ENCODE measurements at regions not wholly inside any gene's neighbourhood (a gene's known extent, or its start where the extent isn't known, plus 50 kb on each side); places are given as distances from the start of the nearest gene placed in this dataset.
"Not testable (repeated sequence)": the region's sequence is repeated elsewhere in the genome, so short reads cannot be mapped to it uniquely, and the experiment has no call there.

DNA sequence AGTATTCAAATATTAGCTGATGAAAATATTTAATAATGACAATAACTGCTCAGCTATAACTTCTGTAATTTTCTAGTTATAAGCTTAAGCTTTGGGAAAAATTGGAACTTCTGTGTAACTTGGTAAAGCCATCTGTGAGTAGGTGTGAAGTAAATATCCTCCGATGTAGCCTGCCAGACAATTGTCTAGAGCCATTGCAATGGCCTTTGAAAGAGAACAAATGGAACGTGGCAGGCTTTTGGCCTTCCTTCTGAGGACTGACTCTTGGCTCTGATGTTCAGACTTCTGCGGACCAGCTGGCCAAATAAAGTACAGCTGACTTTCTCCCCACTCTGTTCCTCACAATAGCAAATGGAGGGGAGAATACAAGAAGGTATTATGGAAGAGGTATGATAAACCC is 203.4 kb upstream of the NMUR2 start:
- DNase-seq: no peak

DNA sequence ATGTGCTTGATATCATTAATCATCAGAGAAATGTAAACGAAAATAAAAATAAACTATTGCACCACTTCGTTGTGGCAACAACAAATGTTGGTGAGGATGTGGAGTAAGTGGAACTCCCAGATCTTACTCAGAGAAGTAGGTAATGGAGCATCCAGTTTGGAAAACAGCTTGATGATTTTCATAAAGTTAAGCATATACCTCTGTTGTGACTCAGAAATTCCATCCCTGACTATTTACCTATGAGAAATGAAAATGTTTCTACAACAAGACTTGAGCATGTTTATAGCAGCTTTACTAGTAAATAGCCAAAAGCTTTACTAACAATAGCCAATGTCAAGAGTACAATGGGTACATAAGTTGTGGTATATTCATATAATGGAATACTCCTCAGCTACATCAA is 214.7 kb upstream of the NMUR2 start:
- no peak for DNase-seq

DNA sequence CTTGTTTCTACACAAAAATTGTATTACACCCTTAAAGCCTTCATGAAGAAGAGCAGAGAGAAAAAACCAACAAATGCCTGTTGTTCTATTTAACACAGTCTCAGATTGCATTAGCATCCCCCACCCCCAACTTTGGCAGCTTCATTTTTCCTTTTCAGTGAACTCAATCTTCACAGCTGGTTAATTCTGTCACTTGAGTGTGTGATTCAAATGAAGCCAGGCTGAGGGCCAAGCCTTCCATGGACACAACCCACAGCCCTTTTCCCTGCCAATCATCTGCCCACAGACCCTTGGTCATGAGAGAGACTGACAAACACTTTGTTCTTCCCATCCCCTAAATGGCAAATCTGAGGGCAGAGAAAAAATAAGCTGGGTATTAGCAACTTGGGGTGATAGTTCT is 217.5 kb upstream of the NMUR2 start:
- DNase-seq: no peak

DNA sequence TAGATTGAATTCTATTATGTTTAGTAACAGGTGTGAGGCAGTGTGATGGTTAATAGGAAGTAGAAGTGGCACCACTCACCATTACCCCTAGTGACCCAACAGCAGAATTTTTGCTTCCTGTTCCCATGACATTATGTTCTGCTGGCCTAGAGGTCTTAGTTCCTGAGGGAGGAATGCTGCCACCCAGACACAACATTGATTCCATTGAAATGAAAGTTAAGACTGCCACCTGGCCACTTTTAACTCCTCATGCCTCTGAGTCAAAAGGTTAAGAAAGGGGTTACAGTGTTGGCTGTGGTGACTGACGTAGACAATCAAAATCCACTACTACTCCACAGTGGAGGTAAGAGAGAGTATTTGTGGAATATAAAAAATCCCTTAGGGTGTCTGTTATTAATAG is 218.9 kb upstream of the NMUR2 start:
- DNase-seq: no peak

DNA sequence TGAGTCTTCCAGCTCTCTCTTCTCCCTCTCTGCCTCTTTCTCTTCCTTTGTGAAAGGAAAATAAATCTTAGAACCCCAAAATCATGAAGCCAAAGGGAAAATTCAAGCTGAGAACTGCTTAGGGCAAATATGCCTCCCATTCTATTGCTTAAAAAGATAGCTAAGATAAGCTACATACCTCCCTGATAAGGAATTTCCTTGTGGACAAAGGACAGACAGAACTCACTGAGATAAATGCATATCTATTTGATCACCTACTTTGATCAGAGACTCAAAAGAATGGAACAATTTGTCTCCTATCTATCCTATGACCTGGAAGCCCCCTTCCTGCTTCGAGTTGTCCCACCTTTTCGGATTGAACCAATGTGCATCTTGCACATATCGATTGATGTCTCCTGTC is 220.6 kb upstream of the NMUR2 start:
- no peak for DNase-seq

DNA sequence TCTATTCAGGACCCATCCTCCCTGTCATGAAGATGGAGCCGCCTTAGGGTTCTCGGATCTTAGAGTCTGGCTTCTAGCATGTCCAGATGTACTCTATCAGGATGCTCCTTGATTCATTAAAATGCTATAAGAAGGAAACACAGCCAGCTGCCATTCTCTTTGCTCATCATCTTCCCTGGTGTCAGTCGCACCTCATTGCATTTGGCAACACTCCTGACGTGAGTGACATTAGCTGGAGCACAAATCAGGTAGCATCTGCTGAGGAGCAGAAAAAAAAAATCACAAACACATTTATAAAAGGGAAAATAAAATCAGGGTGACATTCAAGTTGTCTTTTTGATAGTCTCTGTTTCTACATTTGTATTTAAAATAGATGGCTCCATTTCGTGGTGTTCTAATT is 226.1 kb upstream of the NMUR2 start:
- no peak for DNase-seq

DNA sequence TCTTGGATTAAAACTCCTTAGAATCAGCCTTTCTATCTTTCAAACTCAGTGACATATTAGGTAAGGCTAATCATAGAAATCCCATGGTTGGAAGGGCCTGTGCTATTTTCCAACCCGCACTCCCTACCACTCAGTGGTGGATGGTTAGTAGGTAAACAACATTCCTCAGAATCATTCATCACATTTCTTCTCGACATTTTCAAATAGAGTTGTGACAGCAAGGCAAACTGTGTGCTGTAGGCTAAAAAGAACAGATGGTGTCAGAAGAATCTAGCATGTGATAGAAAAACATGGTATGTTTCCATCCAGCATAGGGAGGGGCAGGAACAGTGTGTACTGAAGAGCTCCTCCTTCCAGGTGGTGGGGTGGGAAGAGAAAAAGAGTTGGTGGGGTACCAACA is 227.3 kb upstream of the NMUR2 start:
- no peak for DNase-seq

DNA sequence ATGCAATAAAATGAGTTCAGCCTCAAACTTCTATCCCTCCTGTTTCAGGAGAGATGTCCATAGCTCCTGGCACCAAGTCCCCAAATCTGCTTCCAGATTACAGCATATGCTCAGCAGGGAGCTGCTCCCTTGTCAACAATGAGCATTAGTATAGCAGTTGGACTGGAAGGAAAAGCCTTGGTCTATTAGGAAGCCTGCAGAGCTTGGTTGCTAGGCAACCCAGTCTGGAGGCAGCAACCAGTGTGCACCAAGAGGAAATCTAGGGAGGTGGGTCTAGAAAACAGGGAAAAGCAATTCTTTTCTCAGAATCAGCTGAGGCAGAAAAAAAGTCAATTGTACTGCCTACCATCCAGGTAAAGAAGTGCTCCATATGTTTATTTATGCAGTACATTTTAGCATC is 229.5 kb upstream of the NMUR2 start:
- DNase-seq: no peak

DNA sequence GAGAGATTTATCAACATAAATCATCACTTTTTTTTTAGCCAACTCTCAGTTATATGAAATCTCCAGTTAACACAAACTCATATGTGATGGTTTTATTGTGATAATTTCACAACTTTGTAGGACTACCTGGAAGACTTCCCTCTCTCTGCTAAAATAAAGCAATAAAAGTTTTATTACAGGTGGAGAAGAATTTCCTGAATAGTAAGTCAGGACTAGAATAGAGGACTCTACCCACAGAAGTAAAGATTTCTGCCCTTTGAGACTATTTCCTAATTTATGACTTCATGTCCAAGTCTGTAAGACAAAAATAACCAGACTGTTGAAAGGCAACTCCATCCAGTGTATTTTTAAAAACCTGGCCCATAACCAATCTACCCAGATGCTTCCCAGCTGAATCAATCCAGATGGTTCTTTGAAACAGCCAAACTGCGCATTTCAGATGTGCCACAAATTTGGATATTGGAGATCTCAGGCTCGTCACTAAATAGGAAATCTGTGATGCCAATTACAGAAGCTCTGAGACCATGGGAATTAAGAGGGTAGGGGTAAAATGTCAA is 234.0 kb upstream of the NMUR2 start:
- DNase-seq: no peak

DNA sequence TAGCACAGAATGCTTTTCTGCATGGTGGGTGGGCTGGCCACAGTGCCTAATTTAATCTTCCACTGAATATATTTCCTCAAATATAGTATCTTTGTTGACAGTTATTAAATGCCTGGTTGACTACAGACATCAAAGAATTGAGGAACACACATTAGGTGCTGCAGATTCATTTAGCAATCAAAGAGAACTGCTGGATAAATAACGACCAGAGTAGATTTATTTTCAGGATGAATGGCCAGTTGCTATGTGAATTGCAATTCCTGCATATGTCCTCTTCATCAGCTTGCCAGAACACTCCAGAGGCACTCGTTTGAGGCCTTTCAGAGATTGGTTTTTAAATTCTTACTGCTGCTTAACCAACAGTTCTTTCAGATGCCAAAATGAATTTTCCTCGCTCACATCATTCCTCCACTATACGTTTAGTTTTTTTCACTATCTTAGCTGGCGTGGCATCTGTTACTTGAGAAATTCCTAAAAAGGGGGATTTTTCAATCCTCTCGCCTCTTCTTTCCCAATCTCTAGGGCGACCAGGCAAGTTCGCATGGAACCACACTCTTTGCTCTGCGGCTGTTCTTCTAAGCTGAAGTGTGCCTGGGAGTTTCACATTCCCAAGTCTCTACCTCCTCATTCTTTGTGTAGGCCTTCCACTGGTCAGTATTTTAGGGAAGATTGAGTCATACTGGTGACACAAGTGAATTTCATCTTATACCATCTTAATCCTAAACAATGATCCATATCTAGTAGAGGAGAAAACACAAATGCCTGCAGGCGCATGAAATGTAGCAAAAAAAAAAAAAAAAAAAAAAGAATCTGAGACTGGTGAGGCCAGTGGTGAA is 237.1 kb upstream of the NMUR2 start:
- DNase-seq: no peak

DNA sequence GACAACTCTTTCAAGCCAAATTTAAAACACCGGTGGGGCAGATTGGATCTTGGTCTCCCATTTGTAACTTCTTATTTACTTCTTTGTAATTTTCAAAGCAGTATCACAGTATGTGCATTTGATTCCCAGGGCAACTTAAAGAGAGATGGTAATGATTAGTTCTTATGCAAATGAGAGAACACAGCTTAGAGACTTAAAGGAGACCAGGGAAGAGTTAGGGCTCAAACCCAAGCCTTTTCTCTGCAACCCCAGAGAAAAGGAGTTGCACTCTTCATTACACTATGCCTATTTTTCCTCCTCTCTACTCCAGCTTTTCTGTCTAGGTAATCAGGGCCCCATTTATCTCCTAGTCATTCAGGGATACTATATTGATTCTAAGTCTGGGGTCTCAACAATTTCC is 237.8 kb upstream of the NMUR2 start:
- DNase-seq: no peak

DNA sequence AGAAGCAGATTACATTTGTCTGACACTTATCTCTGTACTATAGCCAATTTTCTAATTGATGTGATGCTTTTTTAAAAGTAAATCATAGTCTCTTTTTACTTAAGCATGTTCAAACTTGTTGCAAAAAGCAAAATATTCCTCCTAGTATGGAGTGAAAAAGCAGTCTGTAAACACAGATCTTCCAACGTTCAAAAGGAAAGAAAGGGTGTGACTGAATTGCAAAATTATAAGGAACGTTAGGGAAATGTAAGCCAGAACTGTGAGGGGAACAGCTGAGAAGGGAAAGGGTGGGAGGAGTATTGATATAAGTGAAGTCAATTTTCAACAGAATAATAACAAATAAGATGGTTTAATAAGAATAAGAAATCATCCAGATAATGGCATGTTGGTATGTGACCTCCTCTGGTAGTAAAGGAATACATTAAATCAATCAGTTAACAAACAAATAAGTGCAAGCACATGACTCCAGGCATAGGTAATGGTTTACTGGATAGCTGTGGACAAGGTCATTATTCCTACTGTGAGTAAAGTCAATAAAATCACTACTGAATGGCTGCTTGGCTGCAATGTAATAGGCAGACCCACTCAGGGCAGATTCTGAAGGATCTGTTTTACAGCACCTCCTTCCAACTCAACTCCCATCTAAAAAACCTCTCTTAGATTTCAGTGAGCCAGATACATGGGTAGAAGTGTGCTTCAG is 239.1 kb upstream of the NMUR2 start:
- DNase-seq: no peak

DNA sequence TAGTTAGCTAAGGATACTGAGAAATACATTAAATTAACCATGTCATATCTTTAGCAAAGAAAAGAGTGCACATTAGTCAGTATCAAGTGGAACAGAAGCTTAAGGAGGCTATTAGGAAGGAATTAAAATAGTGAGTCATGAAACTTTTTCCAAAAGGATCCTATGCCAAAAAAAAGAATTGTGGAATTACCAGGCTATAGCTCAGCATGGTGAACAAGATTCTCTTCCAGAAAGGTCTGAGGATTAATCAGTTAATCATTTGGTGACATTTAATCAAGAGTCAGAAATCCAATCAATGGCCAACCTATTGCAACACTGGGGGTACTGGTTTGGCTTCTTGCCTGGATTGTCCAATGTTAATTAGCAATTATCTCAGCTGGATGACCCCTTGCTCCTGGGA is 244.5 kb upstream of the NMUR2 start:
- DNase-seq: no peak

DNA sequence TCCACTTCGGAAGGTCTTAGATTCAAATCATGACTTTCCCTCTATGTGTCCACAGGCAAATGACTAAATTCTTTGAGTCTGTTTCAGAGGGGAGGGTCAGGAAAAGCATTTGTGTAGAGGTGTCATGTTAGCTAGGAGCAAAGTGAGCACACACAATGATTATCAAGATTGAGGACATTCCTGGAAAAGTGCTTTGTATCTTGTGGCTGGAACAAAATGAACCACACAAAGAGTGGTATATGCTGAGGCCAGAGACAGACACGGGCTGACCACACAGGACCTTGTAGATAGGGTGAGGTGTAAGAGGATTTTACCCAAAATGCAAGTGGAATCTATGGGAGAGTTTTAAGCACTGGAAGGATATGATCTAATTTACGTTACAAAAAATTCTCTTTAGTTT is 245.3 kb upstream of the NMUR2 start:
- no peak for DNase-seq

DNA sequence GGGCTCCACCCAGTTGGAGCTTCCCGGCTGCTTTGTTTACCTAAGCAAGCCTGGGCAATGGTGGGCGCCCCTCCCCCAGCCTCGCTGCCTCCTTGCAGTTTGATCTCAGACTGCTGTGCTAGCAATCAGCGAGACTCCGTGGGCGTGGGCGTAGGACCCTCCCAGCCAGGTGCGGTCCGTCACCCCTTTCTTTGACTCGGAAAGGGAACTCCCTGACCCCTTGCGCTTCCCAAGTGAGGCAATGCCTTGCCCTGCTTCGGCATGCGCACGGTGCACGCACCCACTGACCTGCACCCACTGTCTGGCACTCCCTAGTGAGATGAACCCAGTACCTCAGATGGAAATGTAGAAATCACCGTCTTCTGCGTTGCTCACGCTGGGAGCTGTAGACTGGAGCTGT is 254.4 kb upstream of the NMUR2 start:
- not testable (repeated sequence) for DNase-seq

DNA sequence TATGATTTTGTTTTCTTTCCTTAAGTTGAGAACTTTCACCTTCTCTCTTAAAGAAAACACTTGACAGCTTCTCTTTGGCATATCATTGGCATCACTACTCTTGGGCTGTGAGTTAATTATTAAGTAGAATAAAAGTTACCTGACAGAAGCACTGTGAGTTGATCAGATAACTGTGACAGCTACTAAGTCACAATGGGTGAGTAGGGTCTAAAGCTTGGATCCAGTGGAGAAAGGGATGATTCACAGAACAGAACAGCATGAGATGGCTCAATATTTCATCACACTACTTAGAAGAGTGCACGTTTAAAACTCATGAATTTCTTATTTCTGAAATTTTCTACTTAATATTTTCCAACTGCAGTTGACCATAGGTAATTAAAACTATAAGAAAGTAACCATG is 268.5 kb upstream of the NMUR2 start:
- DNase-seq: no peak

DNA sequence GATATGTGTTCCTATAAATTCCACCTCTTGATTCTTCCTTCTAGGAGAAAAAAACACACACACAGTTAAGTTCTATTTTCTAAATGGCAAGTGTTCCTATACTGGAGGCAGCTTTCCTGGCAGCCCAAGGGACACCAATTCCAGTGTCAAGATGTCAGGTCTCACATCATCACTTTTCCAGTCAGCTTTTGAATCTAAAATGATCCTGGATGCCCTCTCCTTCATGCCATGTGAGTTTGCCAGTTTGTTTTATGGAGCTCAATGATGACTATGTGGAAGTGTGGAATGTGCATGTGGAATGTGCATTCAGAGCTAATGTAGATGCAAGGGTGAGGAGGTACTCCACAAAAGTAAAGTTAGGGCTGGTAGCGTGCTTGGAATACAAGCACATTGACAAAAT is 269.3 kb upstream of the NMUR2 start:
- DNase-seq: no peak

DNA sequence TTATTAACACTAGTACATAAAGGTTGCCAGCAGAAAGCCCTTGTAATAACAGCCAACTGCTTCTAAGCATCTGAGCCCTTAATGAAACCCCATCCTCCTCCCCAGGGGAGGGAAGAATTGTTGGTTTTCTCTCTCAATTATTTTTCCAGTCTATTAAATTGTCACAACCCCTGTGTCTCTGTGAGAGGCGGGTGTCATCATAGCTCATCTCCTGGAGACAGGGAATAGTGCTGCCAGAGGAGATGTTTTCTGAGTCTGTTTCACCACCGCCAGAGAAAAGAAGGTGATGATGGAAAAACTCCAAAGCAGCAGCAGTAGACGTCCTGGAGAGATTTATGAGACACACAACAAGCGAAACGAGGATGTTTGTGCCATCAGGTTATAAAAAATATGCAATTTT is 271.1 kb upstream of the NMUR2 start:
- DNase-seq: no peak

DNA sequence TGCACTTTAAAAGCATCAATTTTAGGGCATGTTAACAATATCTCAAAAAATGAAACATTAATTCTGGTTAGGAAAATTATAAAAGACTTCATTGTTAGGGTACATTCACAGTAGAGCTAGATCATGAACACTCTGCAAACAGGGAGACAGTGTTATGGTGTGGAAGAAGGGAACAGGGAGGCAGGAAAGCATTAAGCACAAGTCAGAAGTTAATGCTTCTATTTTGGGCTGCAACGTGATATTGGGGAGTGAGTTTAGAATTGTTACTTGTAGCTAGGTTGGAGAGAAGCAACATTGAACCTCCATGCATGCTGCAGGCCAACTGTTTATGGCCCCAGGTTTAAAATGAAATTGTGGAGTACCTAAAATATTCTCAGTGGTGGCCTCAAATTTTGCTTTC is 278.1 kb upstream of the NMUR2 start:
- DNase-seq: no peak

DNA sequence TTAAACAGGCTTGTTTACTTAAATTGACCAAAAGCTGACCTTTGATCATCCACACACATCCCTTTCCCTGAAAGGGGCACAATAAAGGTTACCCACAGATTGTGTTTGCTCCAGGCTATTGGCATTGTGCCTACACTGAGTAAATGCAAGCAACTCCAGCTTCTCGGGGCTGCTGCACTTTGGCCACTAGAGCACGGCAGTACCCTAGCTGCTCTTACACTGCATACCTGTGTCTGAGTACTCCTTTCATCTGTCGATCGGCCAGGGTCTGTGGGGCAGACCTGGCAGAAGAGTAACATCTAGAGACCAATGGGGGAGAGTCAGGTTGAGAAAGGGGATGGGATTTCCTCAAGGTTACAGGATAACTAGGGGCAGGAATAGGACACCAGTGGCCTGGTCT is 281.9 kb upstream of the NMUR2 start:
- no peak for DNase-seq

DNA sequence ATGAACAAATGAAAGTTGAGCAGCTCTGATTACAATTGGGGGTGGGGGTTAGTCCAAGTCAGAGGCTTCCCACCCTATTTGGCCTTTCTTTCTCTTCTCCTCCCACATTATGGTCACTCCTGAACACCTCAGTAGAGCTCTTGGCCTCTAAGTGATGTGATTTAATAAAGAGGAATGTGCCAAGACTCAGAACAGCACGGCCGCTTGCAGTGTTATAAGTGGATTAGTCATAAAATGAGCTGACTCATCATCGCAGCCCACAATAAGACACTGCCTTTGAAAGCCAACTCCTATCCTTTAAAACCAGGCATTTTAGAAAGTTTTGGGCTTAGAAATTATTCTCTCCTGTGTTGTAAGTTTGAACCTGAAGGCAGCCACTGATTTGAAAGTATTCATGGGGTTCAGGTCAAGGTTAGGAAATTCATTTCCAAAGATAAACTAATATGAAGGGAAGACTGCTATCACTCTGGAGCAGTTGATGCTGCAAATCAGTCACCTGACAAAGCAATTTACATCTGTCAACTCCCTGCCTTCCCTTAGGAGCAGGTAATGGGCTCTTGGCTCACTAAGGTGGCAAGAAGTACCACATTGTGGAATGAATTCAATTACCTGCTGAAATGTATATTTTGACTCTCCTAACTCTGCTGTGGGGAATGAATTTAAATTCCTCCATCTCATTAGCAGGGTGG is 283.6 kb upstream of the NMUR2 start:
- DNase-seq: no peak

DNA sequence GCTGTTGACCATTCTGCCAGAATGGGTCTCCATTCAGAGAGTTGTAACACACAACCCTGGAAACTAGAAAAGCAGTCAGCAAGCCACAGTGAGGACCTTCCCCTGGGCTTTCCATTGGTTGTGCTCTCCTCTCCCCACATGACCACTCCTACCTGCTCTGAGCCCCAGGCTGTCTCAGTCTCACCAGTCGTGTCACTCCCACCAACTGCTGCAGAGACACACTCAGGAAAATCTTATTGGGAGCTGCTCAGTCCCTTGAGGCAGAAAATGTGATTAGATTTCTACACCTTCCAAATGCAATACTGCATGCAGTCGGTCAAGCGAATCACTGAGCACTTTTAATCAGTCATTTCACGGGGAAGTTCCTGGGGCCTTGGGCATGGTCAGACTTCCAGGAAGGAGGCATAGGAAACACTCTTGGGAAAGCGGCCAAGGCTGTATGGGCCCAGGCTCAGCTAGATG is 284.2 kb upstream of the NMUR2 start:
- no peak for DNase-seq

DNA sequence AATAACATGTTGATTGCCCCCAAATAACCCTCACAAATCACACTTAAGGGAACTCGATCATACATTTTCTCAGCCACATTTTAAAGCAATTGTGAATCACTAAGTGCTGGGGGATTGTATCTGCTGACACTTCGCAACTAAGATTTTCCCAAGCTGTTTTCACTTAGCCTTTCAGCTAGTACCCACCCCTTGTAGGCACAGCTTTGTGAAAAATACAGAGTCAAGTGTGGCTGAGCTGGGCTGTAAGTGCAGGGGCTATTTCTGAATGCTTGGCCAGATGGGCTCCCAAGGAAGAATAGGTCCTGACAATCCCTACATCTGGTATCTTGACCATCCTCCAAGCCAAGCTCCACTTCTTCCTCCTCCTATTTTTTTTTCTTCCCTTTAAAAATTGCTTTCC is 289.2 kb upstream of the NMUR2 start:
- no peak for DNase-seq

Data from CD4-positive, alpha-beta T cell treated with Interleukin-4 for 1 hour (primary cell).